ENCODE measurements at regions not wholly inside any gene's neighbourhood (a gene's known extent, or its start where the extent isn't known, plus 50 kb on each side); places are given as distances from the start of the nearest gene placed in this dataset.

- Histone ChIP-seq H4K91ac (ENCODE audit: insufficient read depth, low read depth, low read length) (no peak overlapping the region; the same call in 1 of the 2 replicates), H3K18ac (ENCODE audit: low read depth, low read length) (no peak overlapping the region), H2AK9ac (replicated peaks; ENCODE audit: low read depth, low read length, poor library complexity) (no peak overlapping the region), H2AFZ (replicated peaks; ENCODE audit: low read length, poor library complexity) (no peak overlapping the region), H3K27me3 (ENCODE audit: control insufficient read depth, insufficient read depth, low read length) (no peaks in the 10 kb centered on the region), H4K20me1 (ENCODE audit: insufficient read depth, low read length) (peaks cover 2% of the 10 kb centered on the region; the same call in 1 of the 2 replicates), H3K14ac (replicated peaks; ENCODE audit: low read depth, low read length) (no peak overlapping the region), H4K5ac (ENCODE audit: low read depth, low read length) (no peak overlapping the region), H2BK5ac (ENCODE audit: low read depth, low read length, poor library complexity, severe bottlenecking) (no peak overlapping the region), H3K27ac (ENCODE audit: insufficient read depth, low read length) (no peak overlapping the region), H3K23ac (ENCODE audit: low read depth, low read length) (no peak overlapping the region), H2BK15ac (ENCODE audit: low read depth, low read length) (no peak overlapping the region), H3K79me1 (ENCODE audit: low read depth in 1 of 2, low read length in 2 of 2) (no peaks in the 10 kb centered on the region), H3K36me3 (ENCODE audit: control insufficient read depth, insufficient read depth, low read length) (no peaks in the 10 kb centered on the region), H3K4me1 (ENCODE audit: control insufficient read depth, insufficient read depth, low read length) (peaks cover 25% of the 10 kb centered on the region), H2AK5ac (ENCODE audit: low read depth, low read length) (peak overlapping the region; percentile 64; the same call in 1 of the 2 replicates), H3K4ac (ENCODE audit: low read depth, low read length) (no peak overlapping the region; the same call in 1 of the 2 replicates), H2BK20ac (ENCODE audit: low read depth, low read length) (peak overlapping the region; percentile 35), H2BK120ac (ENCODE audit: low read depth, low read length) (peak overlapping the region; percentile 22; the same call in 1 of the 2 replicates), H3K4me2 (ENCODE audit: low read depth, low read length) (no peak overlapping the region), H3K56ac (ENCODE audit: extremely low read depth, insufficient read depth, low read length) (no peak overlapping the region), H3K4me3 (ENCODE audit: insufficient read depth, low read depth, low read length) (no peak overlapping the region), H3K9me3 (ENCODE audit: control insufficient read depth, insufficient read depth, low read length) (peaks cover 3% of the 10 kb centered on the region), H4K8ac (ENCODE audit: low read depth in 2 of 2, low read length in 2 of 2) (no peak overlapping the region), H3K9ac (ENCODE audit: low read depth, low read length) (no peak overlapping the region), H3K9me1 (ENCODE audit: insufficient read depth, low read length) (peaks cover 17% of the 10 kb centered on the region)
- TF ChIP-seq CTCF (conservative IDR thresholded peaks at IDR 0.05; ENCODE audit: low read depth, low read length) (no peak), RAD21 (IDR thresholded peaks at IDR 0.05; ENCODE audit: low read length) (no peak), CEBPB (IDR thresholded peaks at IDR 0.05; ENCODE audit: low read depth, low read length) (no peak), FOS (IDR thresholded peaks at IDR 0.05; ENCODE audit: low read depth, low read length) (no peak), NFE2L2 (IDR thresholded peaks at IDR 0.05; ENCODE audit: low read depth, low read length) (no peak), RCOR1 (IDR thresholded peaks at IDR 0.05; ENCODE audit: insufficient replicate concordance, low read length) (no peak)
- ChIA-PET CTCF (no interaction called here), POLR2A (ENCODE audit: unreplicated experiment) (no interaction called here)
- BruUV-seq (replicated peaks), result no TSS peak
- dilution Hi-C loops (cut with HindIII; ENCODE audit: low sequenced_read_pairs, unreplicated experiment), result no loop called here
- intact Hi-C loops (cut with micrococcal nuclease), result loop anchor here (5.0 kb wide), 1 partner anchor 102 kb away; no protein-coding TSS in a partner anchor
- no peak for DNase-seq
- WGBS, 2 experiments (ENCODE audit: extremely low coverage in 2 of 2, insufficient read length in 1 of 2), result no CpG with 5 or more reads among the region's 7 CpGs
- ATAC-seq (ENCODE audit: low read depth), result no peak
- in situ Hi-C loops (cut with MboI; ENCODE audit: low sequenced_read_pairs), result no loop called here
Observed at GRCh38 chr3:72489901-72490300, 358.3 kb downstream of the SHQ1 start.

Data from IMR-90 (cell line).